ENCODE measurements at regions not wholly inside any gene's neighbourhood (a gene's known extent, or its start where the extent isn't known, plus 50 kb on each side); places are given as distances from the start of the nearest gene placed in this dataset.
A peak's percentile ranks its signal among the peaks of the same experiment; 100 is the strongest.

DNA sequence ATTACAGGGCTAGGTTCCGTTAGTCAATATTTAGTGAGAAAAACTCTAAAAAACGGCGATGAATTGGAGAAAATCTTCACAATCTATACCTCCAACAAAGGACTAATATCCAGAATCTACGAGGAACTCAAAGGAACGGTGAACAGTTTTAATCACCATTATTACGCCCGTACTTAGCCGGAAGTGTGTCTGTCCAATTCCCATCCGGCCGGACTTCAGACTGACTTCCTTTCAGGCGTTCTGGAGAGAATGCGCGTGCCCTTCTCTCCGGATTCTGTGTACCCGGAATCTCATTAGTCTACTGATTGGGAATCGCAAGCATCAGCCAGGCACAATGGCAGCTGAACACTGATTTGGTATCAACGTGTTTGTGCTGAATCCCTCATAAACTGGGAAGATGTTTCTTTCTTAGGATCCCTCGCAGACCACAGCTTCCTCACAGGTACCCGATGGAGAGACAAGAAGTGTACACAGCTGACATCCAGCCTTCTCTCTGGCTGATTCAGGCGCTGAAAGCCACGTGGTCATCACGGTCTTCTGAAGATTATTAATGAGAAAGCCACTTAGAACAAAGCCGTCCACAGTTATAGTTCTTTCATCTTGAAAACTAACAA is 239.9 kb downstream of the ZNF516 start:
- DNase-seq: no peak

GRCh38 chr18:76252880-76253279 is 242.2 kb downstream of the ZNF516 start:
- peak in 1 of 4 experiments; percentile 12 for DNase-seq

DNA sequence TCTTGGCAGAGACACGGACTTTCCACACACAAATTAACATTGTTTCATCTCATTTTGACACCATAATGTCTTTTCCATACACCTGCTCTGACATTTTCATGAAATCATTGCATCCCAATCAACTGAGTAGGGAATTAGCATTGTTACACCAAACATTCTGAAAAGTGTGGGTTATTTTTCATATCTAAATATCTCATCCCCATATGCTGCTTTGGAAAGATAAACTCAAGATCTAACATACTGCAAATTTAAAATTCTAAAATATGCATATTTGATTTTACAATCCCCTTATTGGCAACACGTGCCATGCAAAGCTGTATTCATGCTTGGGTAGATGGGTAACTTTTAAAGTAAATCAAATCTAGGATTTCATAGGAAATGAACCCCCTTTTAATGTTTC is 242.9 kb downstream of the ZNF516 start:
- DNase-seq: no peak

- no peak for DNase-seq
Measured at GRCh38 chr18:76251691-76252090, 243.4 kb downstream of the ZNF516 start.

DNA sequence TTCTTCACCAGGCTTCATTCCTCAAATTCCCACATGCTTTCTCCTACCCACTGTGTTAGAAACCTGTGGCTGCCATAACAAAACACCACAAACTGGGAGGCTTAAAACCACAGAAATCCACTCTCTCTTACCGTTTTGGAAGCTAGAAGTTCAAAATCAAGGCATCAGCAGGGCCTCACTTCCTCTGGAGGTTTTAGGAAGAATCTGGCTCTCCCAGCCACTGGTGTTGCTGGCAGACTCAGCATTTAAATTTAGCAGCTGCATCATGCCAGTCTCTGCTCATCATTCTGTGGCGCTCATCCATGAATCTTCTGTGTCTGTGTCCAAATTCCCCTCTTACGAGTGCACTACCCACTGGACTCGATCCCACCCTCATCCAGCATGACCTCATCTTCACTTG is 248.5 kb downstream of the ZNF516 start:
- no peak for DNase-seq

- DNase-seq: no peak
Measured at GRCh38 chr18:76234676-76235060, 260.4 kb downstream of the ZNF516 start.

DNA sequence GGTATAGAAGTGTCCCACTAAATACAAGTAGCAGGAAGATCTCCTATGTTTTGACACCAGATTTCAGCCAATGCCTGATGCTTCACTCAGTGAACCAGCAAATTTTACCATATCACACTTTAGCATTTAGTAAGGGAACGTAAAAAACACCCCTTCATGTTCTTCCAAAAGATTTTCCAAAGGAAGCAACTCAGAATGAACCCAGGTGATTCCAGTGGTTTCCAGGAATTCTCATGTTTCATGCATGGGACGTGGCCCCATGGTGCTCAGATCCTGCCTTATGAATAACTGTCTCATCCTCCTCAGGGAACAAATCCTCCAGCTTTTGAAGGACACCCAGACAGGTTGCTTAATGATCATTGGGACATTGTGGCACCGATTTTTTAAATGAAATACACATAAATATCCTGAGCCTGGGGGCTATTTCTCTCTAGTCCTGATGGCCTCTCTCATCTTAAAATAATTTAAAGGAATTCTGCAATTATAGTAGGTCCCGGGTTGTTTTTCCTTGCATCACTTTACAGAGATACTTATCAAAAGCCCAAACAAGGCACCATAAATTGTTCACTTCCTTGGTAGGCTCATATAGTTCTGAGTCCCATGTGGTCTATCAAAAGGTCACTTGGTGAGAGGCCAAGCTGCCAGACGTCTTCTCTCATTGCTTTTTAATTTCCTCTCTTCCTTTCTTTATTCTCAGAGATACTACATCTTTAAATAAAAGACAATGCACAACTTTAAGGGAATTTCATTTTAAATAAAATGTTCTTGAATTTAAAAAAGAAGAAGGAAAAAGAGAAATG is 261.0 kb downstream of the ZNF516 start:
- no peak for DNase-seq

DNA sequence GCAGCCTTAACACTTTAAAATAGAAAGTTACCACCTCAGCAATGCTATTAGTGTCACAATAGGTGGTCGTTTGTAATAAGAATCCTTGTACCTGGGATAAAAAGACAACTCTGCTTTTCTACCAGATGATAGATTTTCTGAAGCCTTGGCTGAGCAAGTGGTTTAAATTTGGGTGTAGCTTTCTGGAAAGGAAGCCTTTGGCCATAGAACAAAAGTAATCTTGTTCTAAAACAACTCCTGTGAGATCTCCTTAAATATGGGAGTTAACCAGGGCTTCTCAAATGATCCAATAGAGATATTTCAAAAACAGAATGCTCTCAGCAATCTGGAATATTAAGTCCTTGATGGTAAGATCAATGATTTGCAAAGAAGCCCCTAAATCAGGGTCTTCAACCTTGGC is 261.6 kb downstream of the ZNF516 start:
- DNase-seq: no peak

GRCh38 chr18:76232779-76233178 is 262.3 kb downstream of the ZNF516 start:
- no peak for DNase-seq

GRCh38 chr18:76232010-76232409 is 263.0 kb downstream of the ZNF516 start:
- DNase-seq: no peak

- no peak for DNase-seq
Measured at GRCh38 chr18:76231402-76231801, 263.6 kb downstream of the ZNF516 start.

DNA sequence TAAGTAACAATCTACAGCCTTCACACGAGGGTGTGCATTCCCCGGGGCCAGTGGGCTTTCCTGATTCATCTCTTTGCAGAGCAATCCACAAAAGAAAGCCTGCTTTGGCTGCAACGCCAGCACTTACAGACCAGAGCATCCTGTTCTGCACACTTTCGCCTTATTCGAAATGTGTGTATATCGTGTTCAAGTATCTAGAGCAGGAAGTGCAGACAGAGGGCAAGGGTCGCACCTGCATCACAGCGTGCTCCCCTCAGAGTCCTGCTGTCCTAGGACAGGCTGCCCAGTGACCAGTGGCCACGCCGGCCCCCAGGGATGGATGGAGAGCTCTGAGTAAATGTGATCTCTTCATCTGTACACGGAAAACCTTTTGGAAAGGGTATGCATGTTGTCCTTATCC is 264.3 kb downstream of the ZNF516 start:
- no peak for DNase-seq

- DNase-seq: no peak
Measured at GRCh38 chr18:76228716-76229115, 266.3 kb downstream of the ZNF516 start.

GRCh38 chr18:76227759-76228158 is 267.3 kb downstream of the ZNF516 start:
- no peak for DNase-seq

DNA sequence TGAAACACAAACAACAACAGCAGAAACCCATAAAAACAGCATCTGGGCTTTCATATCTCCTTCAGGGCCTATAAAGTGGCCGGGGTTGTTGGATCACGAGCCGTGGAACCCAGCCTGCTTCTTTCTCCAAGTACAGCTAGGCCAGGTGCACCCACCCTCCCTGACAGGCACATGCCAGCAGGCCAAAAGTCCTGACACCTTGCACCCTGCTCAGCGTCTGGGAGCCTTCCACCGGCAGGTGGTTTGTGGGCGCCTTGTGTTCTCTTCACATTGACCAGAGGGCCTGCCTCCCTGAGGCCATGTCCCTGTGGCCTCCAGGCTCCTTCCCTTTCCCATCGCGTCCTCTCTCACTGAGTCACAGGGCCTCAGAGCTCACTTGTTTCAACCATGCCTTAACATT is 271.6 kb downstream of the ZNF516 start:
- no peak for DNase-seq

- DNase-seq: no peak
Measured at GRCh38 chr18:76219023-76219422, 276.0 kb downstream of the ZNF516 start.

DNA sequence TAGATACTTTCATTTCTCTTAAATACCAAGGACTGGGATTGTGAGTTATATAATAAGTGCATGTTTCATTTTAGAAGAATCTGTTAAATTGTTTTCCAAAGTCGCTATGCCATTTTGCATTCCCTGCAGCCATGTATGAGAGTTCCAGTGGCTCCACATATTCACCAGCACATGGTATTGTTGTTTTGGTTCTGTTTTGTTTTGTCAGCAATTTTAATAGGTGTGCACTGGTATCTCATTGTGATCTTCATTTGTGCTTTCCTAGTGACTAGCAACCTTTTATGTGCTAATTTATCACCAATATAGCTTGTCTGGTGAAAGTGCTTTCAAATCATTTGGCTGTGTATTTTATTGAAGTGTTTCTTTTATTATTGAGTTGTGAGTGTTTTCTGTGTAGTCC is 278.9 kb downstream of the ZNF516 start:
- DNase-seq: no peak

DNA sequence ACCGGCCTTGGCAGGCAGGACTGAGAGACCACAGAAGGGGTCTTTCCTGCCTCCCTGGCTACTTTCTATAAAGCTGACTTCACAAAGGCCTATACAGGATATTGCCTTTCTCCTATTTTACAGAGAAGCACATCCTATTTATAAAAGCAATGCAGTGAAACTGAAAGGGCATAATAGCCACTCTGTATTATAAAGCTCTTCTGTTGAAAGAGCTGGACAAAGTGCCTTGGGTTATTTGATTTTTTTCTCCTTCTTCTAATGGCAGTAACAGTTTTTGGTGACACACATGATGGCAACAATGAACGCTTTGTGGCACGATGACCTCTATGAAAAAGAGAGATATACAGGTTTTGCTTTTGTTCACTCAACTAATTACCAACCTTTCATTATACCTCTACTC is 281.1 kb downstream of the ZNF516 start:
- no peak for DNase-seq

DNA sequence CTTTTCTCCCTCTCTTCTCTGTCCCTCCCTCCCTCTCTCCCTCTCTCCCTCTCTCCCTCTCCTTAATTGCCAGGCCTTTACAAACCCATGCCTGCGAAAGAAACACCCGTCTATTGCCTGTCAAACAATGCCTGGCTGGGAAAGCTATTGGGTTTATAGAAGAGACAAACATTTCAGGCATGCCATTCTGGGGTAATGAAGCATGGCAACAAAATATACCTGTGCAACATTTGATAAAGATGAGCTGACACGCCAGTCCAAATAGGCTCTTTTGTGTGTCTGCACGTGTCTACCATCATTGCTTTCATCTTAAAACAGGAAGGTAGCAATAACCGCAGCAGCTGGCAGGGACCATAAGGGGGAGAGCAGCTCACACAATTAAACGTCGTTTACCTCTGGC is 282.1 kb downstream of the ZNF516 start:
- no peak for DNase-seq

- DNase-seq: no peak
Measured at GRCh38 chr18:76209597-76209996, 285.4 kb downstream of the ZNF516 start.

- DNase-seq: no peak
Measured at GRCh38 chr18:76208678-76209306, 286.2 kb downstream of the ZNF516 start.

- DNase-seq: no peak
Measured at GRCh38 chr18:76205906-76206305, 289.1 kb downstream of the ZNF516 start.

- DNase-seq: no peak
Measured at GRCh38 chr18:76203552-76203951, 291.5 kb downstream of the ZNF516 start.

DNA sequence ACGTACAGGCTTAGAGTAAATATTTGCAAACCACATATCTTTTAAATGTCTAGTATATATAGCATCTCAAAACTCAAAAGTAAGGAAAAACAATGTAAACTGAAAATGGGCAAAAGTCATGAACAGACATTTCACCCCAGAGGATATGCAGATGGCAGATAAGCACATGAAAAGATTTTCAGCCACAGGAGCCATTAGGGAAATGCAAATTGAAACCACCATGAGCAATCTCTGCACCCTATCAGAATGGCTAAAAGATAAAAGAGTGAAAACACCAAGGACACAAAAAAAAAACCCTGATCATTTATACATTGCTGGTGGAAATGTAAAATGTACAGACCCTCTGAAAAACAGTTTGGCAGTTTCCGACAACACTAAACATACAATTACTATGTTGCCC is 292.7 kb downstream of the ZNF516 start:
- no peak for DNase-seq
